Type B pancreatic cell (in vitro differentiated cells): ENCODE measurements at regions not wholly inside any gene's neighbourhood (a gene's known extent, or its start where the extent isn't known, plus 50 kb on each side); places are given as distances from the start of the nearest gene placed in this dataset.
A peak's percentile ranks its signal among the peaks of the same experiment; 100 is the strongest.

ENCODE experiments used
- DNase-seq: peaks from one replicate; pipeline ENCODE4 v3.0.0; 2021; ENCODE audit warnings: mixed read lengths; ENCODE audit not compliant: unreplicated experiment; ENCODE audit errors: extremely low spot score
- H3K27ac Mint-ChIP-seq: 2 replicates; pipeline ENCODE4 v1.8.0; 2021; ENCODE audit warnings: mild to moderate bottlenecking, mixed read lengths
- H3K27me3 Mint-ChIP-seq: 2 replicates; pipeline ENCODE4 v1.8.0; 2021; ENCODE audit warnings: mixed read lengths
- H3K36me3 Mint-ChIP-seq: 2 replicates; pipeline ENCODE4 v1.8.0; 2021; ENCODE audit warnings: mixed read lengths
- H3K4me1 Mint-ChIP-seq: one replicate; pipeline ENCODE4 v1.8.0; 2021; ENCODE audit warnings: mixed read lengths; ENCODE audit not compliant: unreplicated experiment
- H3K4me3 Mint-ChIP-seq: 2 replicates; pipeline ENCODE4 v1.8.0; 2021; ENCODE audit warnings: mild to moderate bottlenecking, mixed read lengths
- H3K9me3 Mint-ChIP-seq: 2 replicates; pipeline ENCODE4 v1.8.0; 2021; ENCODE audit warnings: mixed read lengths
- TF ChIP-seq, protein P1 (sequence below): fragments of 200-600 bp; sonication (generic); conservative IDR thresholded peaks from 2 replicates; pipeline ENCODE4 v1.5.0; 2021; ENCODE audit warnings: antibody characterized with exemption, mild to moderate bottlenecking

DNA sequence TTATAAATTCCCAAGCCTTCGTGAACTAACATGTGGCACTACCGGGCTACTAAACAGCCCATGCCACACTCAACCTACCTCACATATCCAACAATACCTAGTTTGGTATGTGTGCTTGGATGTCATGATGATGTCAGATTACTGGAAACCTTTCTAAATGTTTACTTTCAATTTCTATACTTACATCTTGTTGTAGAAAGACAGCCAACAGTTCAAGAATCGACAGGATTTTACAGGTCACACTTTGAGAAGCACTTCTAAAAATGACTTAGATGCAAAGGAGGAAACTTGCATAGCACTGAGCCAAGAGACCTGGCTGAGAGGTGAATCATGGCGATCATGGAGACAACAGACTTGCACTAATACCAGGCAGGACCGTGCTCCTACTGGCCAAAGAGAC lies 209.9 kb downstream of the COL4A1 start:
- H3K27ac Mint-ChIP-seq, result no peak overlapping the region
- TF ChIP-seq, protein P1, sequence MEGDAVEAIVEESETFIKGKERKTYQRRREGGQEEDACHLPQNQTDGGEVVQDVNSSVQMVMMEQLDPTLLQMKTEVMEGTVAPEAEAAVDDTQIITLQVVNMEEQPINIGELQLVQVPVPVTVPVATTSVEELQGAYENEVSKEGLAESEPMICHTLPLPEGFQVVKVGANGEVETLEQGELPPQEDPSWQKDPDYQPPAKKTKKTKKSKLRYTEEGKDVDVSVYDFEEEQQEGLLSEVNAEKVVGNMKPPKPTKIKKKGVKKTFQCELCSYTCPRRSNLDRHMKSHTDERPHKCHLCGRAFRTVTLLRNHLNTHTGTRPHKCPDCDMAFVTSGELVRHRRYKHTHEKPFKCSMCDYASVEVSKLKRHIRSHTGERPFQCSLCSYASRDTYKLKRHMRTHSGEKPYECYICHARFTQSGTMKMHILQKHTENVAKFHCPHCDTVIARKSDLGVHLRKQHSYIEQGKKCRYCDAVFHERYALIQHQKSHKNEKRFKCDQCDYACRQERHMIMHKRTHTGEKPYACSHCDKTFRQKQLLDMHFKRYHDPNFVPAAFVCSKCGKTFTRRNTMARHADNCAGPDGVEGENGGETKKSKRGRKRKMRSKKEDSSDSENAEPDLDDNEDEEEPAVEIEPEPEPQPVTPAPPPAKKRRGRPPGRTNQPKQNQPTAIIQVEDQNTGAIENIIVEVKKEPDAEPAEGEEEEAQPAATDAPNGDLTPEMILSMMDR, result no peak
- peaks cover 11% of the 10 kb centered on the region for H3K4me1 Mint-ChIP-seq
- no peaks in the 10 kb centered on the region for H3K36me3 Mint-ChIP-seq
- no peak overlapping the region for H3K4me3 Mint-ChIP-seq
- H3K9me3 Mint-ChIP-seq, result peaks cover 4% of the 10 kb centered on the region
- H3K27me3 Mint-ChIP-seq, result no peaks in the 10 kb centered on the region
- no peak for DNase-seq

DNA sequence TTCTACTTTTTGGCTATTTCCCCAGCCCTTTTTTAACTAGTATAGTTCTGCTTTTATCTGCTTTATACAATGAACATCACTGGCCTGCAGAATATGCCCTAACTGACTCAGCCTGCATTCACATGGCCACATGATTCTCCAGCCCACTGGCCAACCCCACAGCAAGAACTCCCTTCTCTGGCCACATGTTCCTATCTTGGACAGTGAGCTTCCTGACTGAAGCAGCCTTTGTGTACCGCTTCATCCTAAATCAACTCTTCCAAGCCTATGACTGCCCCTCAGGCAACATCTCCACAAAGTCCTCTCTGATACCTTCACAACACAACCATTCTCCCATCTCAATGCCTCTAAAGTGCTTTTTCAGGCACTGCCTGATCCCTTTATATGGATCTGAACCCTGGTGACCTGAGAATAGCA lies 214.1 kb downstream of the COL4A1 start:
- H3K27me3 Mint-ChIP-seq, result no peaks in the 10 kb centered on the region
- peaks cover 11% of the 10 kb centered on the region for H3K4me1 Mint-ChIP-seq
- no peak for DNase-seq
- no peak overlapping the region for H3K27ac Mint-ChIP-seq
- no peaks in the 10 kb centered on the region for H3K36me3 Mint-ChIP-seq
- TF ChIP-seq, protein P1, result no peak
- no peak overlapping the region for H3K4me3 Mint-ChIP-seq
- H3K9me3 Mint-ChIP-seq, result no peaks in the 10 kb centered on the region

DNA sequence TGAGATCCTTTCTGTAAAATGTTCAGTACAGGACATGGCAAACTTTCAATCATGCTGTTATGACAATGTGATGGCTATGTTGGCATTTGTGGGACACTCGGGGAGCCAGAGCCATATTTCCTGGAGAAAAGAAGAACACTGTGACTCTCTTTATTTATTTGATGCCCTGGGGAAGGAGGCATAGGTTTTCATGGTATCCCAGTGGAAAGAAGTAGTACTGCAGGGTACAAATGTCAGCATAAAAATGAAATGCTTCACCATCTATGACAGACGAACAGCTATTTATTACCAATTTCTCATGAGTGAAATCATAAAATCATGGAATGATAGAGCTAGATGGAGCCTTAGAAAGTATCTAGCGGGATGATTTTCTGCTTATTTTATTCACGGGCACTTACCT lies 217.1 kb downstream of the COL4A1 start:
- DNase-seq, result no peak
- no peaks in the 10 kb centered on the region for H3K27me3 Mint-ChIP-seq
- H3K9me3 Mint-ChIP-seq, result peaks cover 8% of the 10 kb centered on the region
- H3K27ac Mint-ChIP-seq, result no peak overlapping the region
- TF ChIP-seq, protein P1, result peak; percentile 66
- no peak overlapping the region for H3K4me3 Mint-ChIP-seq
- H3K4me1 Mint-ChIP-seq, result peaks cover 10% of the 10 kb centered on the region
- H3K36me3 Mint-ChIP-seq, result no peaks in the 10 kb centered on the region

DNA sequence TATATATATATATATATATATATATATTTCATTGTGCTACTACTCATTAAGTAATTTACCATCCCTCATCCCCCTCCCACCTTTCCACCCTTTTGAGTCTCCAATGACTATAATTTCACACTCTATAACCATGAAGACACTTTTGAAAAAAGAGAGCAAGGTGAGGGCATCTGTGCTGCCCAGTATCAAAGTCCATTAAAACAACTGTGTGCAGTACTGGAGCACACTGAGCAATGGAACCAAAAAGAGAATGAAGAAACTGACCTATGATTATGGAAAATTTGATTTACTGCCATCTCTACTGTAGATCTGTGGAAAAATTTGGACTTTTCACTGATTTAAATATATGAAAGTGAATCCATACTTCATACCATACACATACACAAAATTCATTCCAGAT lies 217.9 kb downstream of the COL4A1 start:
- TF ChIP-seq, protein P1, result no peak
- no peaks in the 10 kb centered on the region for H3K27me3 Mint-ChIP-seq
- H3K4me3 Mint-ChIP-seq, result no peak overlapping the region
- H3K27ac Mint-ChIP-seq, result no peak overlapping the region
- DNase-seq, result no peak
- peaks cover 8% of the 10 kb centered on the region for H3K9me3 Mint-ChIP-seq
- peaks cover 3% of the 10 kb centered on the region for H3K4me1 Mint-ChIP-seq
- H3K36me3 Mint-ChIP-seq, result no peaks in the 10 kb centered on the region

DNA sequence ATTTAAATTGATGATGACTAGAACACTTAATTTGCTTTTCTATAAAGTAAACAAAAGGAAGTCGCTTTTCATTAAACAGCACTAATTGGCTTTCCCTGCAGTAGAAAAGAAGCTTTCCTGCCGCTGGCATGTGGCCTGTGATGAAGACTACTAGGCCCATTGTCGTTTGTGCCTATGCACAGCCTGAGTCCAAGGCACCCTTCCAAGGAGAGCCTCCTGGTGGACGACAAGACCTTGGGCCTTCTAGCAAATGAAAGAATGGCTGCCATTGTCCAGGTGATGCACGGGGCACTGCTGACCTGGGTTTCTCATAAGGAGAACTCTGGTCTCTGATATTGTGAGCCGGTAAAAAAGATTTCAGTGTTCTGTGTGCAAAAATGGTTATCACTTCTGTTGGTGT lies 233.0 kb downstream of the COL4A1 start:
- TF ChIP-seq, protein P1, result peak; percentile 21
- Mint-ChIP-seq H3K9me3 (no peaks in the 10 kb centered on the region), H3K36me3 (no peaks in the 10 kb centered on the region), H3K4me3 (no peak overlapping the region), H3K4me1 (peaks cover 6% of the 10 kb centered on the region), H3K27me3 (peaks cover 6% of the 10 kb centered on the region), H3K27ac (no peak overlapping the region)
- no peak for DNase-seq

DNA sequence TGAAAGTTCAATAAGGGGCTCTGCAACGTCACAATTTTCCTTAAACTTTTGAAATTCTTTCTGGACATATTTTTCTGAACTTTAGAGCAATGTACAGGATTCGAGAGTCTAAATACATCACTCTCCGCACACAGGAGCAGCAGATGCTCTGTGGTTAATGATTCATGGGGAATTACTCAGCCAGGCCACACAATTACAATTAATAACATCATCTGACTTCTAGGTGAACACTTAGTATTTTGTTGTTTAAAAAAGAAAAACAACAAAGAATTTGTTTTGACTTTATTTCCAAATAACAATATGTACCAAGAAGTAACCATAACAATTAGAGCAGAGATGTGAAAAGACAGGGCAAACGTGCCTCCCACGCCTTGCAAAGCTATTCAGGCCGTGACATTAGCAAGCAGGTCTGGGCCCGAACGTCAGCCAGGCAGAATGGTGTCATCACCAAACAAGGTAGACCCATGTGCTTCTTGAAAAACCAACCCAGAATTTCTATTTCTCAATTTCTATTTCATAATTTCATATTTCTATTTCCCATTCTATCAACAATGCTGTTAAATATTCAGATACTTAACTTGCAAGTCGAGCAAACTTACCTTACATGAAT lies 236.3 kb downstream of the COL4A1 start:
- H3K9me3 Mint-ChIP-seq, result no peaks in the 10 kb centered on the region
- TF ChIP-seq, protein P1, result no peak
- H3K27ac Mint-ChIP-seq, result no peak overlapping the region
- H3K36me3 Mint-ChIP-seq, result no peaks in the 10 kb centered on the region
- DNase-seq, result no peak
- peaks cover 6% of the 10 kb centered on the region for H3K27me3 Mint-ChIP-seq
- H3K4me3 Mint-ChIP-seq, result no peak overlapping the region
- H3K4me1 Mint-ChIP-seq, result peaks cover 6% of the 10 kb centered on the region
